ENCODE measurements at regions not wholly inside any gene's neighbourhood (a gene's known extent, or its start where the extent isn't known, plus 50 kb on each side); places are given as distances from the start of the nearest gene placed in this dataset.

DNA sequence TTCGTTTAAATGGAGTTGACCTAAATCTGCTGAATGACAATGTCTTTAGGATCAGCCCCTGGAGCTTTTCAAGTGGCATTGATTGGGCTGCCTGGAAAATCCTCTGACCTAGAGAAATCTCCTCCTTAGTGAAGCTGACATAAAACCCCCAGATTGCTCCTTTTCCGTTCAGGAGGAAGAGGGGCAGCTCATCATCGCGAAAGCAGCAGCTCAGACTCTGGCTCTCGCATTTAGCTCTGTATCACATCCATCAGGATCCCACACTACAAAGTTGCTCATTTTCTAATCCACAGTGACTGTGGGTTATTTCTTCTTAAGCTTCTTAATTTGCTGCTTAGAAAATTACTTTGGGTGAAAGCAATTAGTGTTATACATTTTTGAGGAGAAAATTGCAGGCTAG is 373.7 kb downstream of the ENC1 start:
- no peak for DNase-seq (ENCODE audit: low read depth in 2 of 2, low spot score in 1 of 2)

DNA sequence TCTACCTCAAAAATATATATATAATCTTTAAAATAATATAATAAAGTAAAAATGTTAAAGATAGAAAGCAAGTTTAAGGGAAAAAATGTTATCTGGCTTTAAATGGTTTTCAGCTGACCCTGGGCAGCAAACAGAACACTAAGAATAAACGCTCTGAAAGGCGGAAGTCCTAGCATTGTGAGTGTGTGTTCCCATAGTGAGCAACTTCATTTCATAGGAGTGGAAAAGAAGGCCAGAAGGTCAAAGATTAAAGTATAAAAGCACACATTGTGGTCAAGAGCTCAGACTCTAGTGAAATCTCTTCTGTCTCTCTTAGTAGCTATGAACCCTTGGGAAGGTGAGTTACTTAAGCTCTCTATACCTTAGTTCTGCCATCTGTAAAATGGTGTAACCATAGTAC is 374.4 kb downstream of the ENC1 start:
- no peak for DNase-seq (ENCODE audit: low read depth in 2 of 2, low spot score in 1 of 2)

DNA sequence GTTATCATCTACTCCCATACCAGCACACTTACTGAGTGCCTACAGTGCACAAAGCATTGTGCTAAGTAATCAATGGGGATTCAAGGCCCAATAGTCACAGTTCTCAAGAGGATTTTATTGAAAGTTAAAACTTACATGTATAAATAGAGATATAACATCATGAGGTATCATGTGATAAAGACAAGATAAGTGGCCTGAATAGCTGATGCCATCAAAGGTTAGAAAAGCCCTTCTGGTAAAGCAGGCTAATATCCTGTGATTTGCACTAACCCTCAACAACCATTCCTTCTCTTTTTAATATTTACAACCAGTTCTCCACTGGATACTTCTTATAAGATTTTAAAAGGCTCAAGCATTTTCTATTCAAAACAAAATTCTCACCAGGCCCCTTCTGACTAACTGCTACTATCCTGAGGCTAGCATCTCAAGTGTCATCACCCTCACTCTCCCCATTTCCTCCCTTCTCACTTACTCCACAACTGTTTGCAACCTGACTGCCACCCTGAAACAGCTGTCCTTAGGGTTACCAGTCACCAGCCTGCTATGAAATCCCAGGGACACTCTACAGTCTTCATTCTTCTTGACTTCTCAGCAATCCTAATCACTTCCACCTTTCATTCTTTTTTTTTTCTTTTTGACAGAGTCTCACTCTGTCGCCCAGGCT is 377.9 kb downstream of the ENC1 start:
- no peak for DNase-seq (ENCODE audit: low read depth in 2 of 2, low spot score in 1 of 2)

DNA sequence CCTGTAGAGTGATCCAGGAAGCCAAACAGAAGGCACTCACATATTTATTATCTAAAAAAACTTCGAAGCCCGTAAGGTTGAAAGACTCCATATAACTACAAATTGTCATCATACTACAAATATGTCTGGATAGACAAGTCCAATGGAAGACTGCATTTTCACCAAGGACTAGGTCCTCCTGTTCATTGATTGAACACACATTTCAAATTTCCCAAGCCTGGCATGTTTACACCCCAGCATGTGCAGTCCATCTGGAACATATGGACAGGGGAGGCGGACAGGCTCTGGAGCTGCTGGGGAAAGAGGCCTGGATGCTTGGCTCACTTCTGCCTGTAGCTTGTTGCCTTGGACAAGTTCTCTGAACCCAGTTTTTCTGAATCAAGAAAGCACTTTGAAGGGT is 378.7 kb downstream of the ENC1 start:
- DNase-seq (ENCODE audit: low read depth in 2 of 2, low spot score in 1 of 2), result no peak

DNA sequence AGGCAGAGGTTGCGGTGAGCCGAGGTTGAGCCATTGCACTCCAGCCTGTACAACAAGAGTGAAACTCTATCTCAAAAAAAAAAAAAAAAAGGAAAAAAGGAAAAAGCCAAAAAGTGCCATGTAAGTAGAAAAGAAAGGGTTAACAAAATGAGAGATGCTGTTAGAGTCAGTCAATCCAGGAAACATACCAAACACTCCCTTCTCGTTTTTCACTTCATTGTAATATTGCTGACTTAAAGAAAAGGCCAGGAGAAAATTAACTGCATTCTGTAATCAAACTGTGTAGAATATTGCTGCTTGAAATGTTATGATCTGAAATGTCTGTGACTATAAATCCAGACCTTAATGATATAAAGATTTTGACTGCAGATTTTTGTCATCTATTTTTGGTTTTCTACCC is 379.1 kb downstream of the ENC1 start:
- DNase-seq (ENCODE audit: low read depth in 2 of 2, low spot score in 1 of 2), result no peak

DNA sequence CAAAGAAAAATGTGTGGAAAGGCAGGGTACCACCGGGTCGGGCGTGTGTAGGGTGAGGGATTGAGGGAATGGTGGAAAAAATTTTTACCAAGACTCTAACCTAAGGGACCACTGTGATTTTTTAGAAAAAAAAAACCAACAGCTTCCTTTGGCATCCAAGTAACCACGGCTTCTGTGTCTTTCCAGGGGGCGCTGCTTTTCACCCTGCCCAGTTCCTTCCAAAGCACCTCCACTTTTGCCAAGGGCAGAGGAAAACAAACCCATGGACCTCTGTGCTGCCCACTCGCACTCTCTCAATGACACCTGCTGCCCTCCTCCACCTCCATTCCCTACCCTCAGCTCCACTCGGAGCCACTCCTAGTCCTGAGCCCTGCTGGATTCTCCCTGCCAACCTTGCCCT is 381.0 kb downstream of the ENC1 start:
- DNase-seq (ENCODE audit: low read depth in 2 of 2, low spot score in 1 of 2), result no peak

DNA sequence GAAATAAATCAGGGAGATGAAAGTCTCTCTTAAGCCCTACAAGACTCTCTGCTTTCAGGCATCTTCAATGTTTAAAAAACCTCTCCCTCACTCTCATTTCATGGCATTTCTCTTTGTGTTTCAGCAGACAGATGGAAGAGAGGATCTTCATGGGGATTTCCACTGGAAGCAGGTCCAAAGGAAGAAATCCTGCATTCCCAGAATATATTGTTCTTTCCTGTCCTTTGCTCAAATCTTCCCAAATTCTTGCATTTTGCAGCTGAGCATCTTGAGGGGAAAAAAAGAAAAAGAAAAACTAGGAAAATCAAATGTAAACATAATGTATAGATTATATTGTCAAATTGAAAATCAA is 382.2 kb downstream of the ENC1 start:
- DNase-seq (ENCODE audit: low read depth in 2 of 2, low spot score in 1 of 2), result no peak

DNA sequence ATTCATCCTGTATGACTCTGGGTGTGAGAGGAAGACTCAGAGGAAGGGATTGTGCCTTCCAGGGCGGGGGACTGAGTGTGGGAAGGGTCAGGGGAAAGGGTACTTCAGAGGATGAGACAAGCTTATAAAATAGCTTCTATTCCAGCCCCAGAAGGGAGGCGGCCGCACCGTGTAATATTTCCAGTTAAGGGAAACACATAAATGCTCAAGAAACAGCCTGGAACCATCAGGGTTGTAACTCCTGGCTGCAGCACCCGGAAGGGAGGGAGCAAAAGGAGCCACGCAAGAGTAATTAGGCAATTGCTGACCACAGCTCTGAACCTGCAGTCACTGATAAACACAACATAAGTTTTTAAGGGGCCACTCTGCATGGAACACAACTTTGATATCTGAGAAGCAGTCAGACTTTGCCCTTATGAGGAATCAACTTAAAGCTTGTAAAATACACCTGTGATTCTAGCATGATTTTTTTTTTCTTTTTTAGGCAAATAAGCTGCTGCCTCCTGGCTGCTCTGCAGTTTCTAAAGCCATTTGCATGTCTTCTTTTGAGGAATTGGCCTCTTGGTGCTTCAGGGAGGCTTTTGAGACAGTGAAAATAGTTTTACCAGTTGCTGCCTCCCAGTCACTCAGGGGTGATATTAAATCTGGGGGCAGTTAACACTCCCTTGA is 382.7 kb downstream of the ENC1 start:
- DNase-seq (ENCODE audit: low read depth in 2 of 2, low spot score in 1 of 2), result no peak

DNA sequence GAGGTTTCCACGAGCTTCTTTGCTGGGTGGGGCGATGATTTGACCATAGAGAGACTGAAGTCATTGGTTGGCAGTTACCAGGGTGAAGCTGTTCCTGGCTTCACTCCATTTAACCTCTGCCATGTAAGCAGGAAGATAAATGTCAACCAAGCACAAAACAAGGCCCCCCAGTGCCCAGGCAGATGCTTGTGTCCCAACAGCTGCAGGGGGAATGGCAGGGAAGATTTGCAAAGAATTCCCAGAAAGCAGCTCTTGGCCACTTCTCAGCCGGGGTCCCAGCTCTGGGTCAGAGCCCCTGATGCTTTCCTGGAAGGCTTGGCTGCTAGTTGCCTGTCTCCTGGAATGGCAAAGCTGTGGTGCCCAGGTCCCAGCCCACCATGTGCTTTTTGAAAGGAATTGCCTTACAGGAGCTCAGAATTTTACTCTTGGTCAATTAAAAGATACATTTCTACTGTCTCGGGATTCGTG is 383.4 kb downstream of the ENC1 start:
- no peak for DNase-seq (ENCODE audit: low read depth in 2 of 2, low spot score in 1 of 2)

DNA sequence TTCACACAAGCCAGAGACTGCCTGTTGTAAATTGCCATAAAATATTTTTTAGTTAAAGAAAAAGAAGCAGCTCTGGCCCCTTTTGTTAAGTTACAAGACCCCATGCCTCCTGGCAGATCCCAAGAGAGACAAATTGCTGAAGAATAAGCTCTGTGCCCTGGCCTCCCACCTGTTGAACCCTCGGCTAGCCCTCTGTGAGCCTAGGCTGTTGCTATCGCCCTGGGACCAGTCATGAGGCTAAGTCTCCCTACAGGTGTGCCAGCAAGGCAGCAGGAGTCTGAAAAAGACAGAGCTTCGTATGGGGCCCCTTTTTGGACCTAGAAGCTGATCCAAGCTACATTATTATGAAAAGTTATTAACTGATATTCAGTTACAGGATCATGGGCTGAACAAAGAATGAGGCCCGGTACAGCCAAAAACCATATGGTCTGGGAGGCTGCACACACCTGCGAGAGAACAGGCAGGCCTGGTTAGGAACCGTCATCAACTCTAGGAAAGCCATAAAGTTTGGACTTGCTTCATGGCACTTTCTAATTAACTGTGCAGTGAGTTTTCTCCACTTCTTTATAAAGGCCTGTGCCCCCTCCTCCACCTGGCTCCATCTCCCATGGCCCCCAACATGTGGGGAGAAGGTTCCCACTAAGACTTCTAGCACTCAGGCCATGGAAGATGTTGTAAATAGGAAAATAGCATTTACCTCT is 384.7 kb downstream of the ENC1 start:
- no peak for DNase-seq (ENCODE audit: low read depth in 2 of 2, low spot score in 1 of 2)

DNA sequence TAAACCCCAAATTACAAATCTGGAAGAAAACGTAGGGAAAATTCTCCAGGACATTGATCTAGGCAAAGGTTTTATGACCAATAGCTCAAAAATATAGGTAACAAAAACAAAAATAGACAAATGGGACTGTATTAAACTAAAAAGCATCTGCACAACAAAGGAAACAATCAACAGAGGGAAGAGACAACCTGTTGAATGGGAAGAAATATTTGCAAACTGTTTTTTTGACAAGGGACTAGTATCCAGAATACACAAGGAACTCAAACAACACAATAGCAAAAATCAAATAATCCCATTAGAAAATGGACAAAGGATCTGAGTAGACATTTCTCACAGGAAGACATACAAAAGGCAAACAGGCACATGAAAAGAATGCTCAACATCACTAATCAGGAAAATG is 386.3 kb downstream of the ENC1 start:
- DNase-seq (ENCODE audit: low read depth in 2 of 2, low spot score in 1 of 2), result no peak

DNA sequence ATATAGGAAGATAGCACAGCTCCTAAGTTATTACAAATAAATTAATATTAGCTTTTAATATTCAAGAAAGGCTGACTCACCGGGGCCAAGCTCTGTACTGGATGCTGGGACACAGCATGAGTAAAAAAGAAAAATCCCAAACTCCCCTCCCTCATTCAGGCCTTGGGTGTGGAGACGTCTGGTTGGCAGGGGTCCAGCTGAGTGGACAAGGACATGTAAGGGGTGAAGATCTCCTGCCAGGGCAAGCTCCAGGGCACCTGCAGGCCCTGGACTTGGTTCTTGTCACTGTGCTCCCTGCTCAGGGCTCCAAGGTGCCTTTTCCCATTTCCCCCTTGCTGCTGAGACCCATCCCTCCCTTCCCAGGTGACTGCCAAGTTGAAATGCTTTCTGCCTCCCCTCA is 388.5 kb downstream of the ENC1 start:
- DNase-seq (ENCODE audit: low read depth in 2 of 2, low spot score in 1 of 2), result no peak

DNA sequence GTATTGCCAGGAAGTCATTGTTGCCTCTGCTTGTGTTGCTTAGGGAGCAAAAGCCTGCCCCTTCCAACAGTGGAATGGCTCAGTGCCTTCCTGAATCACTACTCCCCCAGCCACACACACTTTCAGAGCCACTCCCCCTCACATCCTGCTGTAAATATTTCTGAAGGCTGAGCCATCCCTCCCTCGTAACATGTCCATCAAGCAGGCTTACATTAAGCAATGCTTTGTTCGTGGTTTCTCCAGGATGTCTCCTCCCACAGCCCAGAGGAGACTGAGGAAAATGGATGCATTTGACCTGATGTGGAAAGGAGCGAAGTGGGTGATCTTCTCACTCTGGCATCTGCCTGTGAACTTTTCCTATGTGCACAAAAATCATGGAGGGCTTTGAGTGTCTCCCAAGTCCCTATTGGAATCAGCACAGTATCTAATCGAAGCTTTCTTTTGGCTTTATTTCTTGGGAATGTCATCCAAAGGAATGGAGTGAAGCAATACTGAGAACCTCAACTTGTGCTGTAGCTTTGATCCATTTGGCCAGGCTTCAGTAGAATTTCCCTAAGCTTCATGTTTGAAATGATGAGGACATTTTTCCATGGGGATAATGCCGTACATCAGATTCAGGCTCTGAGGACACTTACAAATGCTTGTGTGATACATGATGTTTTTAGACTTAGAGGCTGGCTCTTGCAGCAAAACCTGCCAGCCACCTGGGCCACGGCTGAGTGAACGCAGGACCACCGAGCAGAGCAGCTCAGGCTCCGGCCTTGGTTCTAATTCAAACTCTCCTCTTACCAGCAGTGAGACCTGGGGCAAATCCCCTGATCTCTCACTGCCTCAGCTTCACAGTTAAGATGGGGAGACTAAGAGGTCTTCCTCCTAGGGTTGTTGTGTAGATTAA is 389.1 kb downstream of the ENC1 start:
- no peak for DNase-seq (ENCODE audit: low read depth in 2 of 2, low spot score in 1 of 2)

DNA sequence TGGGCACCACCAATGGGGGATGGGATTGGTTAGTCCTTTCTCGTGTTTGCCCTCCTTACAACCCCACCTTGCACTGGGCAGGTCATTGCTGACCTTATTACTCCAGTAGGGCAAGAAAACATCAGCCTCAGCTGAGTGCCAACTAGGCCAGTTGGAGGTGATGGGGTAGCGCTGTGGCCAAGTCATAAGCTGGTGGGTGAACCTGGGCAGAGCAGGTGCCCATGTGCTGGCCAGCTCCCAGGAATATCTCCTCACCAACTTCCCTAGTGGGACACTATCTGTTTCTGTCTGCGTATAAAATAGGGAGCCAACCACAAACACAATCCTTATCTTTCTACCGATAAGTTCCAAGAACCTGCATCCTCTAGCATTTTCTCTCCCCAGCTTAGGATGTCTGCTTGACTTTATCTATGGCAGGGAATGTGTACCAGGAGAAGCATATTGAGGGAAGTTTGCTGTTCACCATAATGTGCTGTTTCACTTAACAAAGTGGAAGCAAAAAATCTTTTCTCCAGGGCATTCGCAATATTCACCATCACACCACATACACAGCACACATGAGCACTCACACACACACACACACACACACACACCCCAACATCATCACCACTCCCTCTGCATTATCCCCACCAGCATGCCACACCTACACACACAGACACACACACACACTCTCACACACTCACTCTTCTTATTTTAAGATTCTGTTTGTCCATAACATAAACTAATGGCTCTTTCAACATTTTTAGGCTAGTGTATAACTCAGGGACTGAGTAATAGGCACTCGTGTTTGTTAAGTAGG is 390.0 kb downstream of the ENC1 start:
- no peak for DNase-seq (ENCODE audit: low read depth in 2 of 2, low spot score in 1 of 2)

DNA sequence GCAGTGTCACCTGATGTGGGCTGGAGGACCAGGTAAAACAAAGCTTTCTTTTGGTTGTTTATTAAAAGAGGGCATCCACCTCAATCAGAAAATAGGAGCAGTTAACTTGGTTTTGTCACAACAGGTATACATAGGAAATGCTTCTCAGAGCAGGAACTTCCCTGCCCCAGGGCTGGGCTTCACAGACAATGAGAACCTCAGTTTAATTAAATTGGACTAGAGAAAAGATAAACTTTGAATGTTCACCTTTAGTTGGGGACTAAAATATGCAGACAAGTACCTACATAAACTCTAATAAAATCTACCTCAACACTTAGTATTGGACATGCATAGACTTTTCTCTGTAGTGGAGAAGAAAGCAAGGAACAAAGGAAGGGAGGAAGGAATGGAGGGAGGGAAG is 392.0 kb downstream of the ENC1 start:
- no peak for DNase-seq (ENCODE audit: low read depth in 2 of 2, low spot score in 1 of 2)

DNA sequence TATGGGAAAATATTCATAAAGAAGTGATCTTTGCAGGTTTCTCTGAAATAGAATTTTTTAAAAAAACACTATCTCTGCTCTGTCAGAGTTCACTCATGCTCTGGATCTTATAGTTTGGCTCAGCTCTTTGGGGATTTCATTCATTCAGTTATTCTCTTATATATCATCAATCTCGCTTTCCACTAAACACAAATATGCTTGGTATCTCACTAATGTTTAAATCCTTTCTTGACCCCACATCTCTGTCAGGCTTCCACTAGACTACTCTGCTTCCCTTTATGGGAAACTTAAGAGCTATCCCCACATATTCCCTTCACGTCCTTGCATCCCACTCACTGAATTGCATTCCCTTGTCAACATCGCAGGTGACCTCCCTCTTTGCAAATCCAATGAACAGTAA is 396.1 kb downstream of the ENC1 start:
- no peak for DNase-seq (ENCODE audit: low read depth in 2 of 2, low spot score in 1 of 2)

DNA sequence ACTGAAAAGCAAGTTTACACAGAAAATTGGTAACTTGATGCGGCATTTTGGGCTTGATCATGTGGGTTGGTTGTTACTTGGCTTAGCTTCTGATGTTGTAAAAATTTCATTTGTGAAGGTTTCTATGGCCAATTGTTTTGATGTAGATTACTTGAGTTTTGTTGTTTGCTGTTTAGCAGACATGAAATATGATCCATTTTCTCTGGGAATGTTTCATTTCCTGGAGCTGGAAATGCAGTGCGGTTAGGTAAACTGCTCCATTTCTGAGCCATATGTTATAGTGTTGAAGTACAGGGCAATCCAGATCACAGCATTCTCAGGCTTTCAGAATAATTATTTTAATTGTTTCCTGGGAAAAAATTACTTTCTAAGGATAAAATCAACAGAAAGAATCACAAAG is 396.9 kb downstream of the ENC1 start:
- no peak for DNase-seq (ENCODE audit: low read depth in 2 of 2, low spot score in 1 of 2)

DNA sequence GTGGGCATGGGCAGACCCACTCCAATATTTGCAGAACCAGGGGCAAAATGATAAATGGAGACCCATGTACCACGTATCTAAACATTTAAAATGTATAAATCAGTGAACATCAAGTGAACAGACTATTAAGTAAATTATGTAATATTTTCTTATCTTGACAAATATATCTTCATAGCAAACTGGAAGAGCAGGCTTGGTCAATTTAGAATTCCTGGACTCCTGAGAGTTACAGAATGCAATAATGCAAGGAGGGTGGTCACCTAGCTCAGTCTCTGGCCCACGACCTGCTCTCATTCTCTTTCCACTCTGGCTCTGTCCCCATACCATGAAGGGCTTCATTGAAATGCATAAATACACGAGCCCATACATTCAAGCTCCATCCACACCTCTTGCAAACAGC is 398.0 kb downstream of the ENC1 start:
- no peak for DNase-seq (ENCODE audit: low read depth in 2 of 2, low spot score in 1 of 2)

DNA sequence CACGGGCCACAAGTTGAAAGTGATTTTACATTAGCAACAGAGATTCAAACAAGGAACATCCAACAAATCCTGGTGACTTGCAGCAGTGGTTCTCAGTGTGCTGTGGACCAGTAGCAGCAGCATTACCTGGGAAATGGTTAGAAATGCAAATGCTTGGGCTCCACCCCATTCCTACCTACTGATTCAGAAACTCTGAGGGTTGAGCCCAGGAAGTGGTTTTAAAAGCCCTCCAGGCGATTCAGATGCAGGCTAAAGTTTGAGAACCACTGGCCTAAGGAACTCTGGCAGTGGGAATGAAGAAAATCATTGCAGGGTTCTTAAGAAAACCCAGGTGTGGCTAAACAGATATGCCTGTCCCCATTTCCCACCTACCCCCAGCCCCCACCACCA is 398.8 kb downstream of the ENC1 start:
- no peak for DNase-seq (ENCODE audit: low read depth in 2 of 2, low spot score in 1 of 2)

DNA sequence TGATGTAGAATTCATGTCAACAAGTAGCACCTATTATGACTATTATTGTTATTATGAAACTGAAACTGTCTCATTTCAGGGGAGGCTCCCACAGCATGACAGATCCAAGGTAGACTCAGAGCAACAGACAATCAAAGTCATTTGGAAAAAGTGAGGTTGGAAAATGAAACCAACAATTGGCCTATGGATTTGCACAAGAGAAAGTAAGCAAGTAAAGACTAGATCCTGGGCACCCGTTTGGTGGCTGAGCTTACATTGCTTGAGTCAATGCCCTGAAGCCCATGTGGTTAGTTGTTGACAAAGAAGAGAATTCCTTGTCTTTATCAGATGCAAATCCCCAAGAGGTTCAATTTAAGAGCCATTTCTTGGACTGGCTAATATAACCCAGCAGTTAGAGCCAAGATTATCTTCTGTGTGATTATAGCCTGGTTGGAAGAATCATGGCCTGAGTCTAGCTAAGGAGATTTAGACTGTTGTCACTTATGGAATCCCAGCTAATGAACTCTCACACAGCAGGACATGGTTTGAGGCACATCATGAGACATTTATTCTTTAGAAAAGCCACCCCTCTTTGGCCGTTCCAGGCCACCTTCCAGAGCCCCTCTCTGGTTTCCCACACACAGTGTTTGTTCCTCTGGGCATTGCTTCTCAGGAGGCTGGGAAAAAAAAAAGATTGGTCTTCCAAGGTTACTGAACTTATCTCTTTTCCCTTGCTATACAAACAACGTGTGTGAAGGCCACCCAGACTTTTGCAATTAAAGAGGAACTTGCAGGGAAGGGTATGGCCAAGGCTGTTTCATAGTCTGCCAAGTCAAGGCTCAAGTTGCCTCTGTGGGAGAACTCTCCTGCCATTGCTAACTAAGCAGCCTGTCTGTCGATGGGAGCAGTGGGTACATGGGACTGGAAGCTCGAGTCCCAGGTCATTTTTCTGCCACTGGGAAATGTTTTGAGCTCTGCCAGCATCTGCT is 399.5 kb downstream of the ENC1 start:
- DNase-seq (ENCODE audit: low read depth in 2 of 2, low spot score in 1 of 2), result no peak

Measured in stimulated activated CD8-positive, alpha-beta memory T cell treated with anti-CD3 and anti-CD28 coated beads, Interleukin-4, amount 100 ng/mL, for 4 hours (primary cell).